GM23338 (cell line): ENCODE measurements at regions not wholly inside any gene's neighbourhood (a gene's known extent, or its start where the extent isn't known, plus 50 kb on each side); places are given as distances from the start of the nearest gene placed in this dataset.

ENCODE experiments used
- ATAC-seq: fragments of 200-7000 bp; cut with Tn5 transposase; 3 replicates; pipeline ENCODE4 v1.9.1; 2020
- DNase-seq: peaks from one replicate; pipeline ENCODE4 v3.0.0-alpha.2; 2015; ENCODE audit warnings: low spot score
- H2AFZ ChIP-seq: fragments of 200-600 bp; sonication (generic); 2 replicates; pipeline ENCODE4 v1.8.0; 2016; ENCODE audit warnings: antibody characterized with exemption, mild to moderate bottlenecking, moderate library complexity
- H3F3A ChIP-seq: fragments of 200-600 bp; sonication (generic); replicated peaks from 2 replicates; pipeline ENCODE4 v1.8.0; 2017; ENCODE audit warnings: antibody characterized with exemption, mixed run types, low read depth
- H3K27ac ChIP-seq: fragments of 200-600 bp; sonication (generic); 2 replicates; pipeline ENCODE4 v1.6.1; 2016; ENCODE audit warnings: low read depth
- H3K27me3 ChIP-seq: fragments of 200-600 bp; sonication (generic); 2 replicates; pipeline ENCODE4 v1.8.0; 2016; ENCODE audit warnings: mild to moderate bottlenecking, mixed run types, moderate library complexity; ENCODE audit not compliant: insufficient read depth
- H3K36me3 ChIP-seq: fragments of 200-600 bp; sonication (generic); 2 replicates; pipeline ENCODE4 v1.8.0; 2016; ENCODE audit warnings: mild to moderate bottlenecking; ENCODE audit not compliant: insufficient read depth
- H3K4me1 ChIP-seq: fragments of 200-600 bp; sonication (generic); 2 replicates; pipeline ENCODE4 v1.8.0; 2016; ENCODE audit warnings: mild to moderate bottlenecking, moderate library complexity; ENCODE audit not compliant: insufficient read depth
- H3K4me2 ChIP-seq: fragments of 200-600 bp; sonication (generic); 2 replicates; pipeline ENCODE4 v1.7.1; 2017; ENCODE audit warnings: mixed run types
- H3K4me3 ChIP-seq: fragments of 200-600 bp; sonication (generic); 2 replicates; pipeline ENCODE4 v1.6.1; 2016; ENCODE audit warnings: mixed run types
- H3K79me2 ChIP-seq: fragments of 200-600 bp; sonication (generic); replicated peaks from 2 replicates; pipeline ENCODE4 v1.8.0; 2017; ENCODE audit warnings: mild to moderate bottlenecking; ENCODE audit not compliant: insufficient read depth
- H3K9me2 ChIP-seq: fragments of 200-600 bp; sonication (generic); 2 replicates; pipeline ENCODE4 v1.8.0; 2017; ENCODE audit not compliant: insufficient read depth
- H4K20me1 ChIP-seq: fragments of 200-600 bp; sonication (generic); replicated peaks from 2 replicates; pipeline ENCODE4 v1.8.0; 2017; ENCODE audit warnings: mild to moderate bottlenecking; ENCODE audit not compliant: insufficient read depth
- H3K27ac Mint-ChIP-seq: 2 replicates; pipeline ENCODE4 v1.8.0; 2020; ENCODE audit warnings: inconsistent platforms, mild to moderate bottlenecking, moderate library complexity, mixed read lengths
- H3K27me3 Mint-ChIP-seq: 3 replicates; pipeline ENCODE4 v1.8.0; 2022; ENCODE audit warnings: low read depth, mild to moderate bottlenecking, moderate library complexity, mixed read lengths, inconsistent platforms; ENCODE audit not compliant: insufficient read depth, poor library complexity
- H3K36me3 Mint-ChIP-seq: 3 replicates; pipeline ENCODE4 v1.8.0; 2021; ENCODE audit warnings: low read depth, mild to moderate bottlenecking, inconsistent platforms, moderate library complexity, mixed read lengths
- H3K4me1 Mint-ChIP-seq: 3 replicates; pipeline ENCODE4 v1.8.0; 2020; ENCODE audit warnings: mild to moderate bottlenecking, inconsistent platforms, mixed read lengths
- H3K4me3 Mint-ChIP-seq: 3 replicates; pipeline ENCODE4 v1.8.0; 2021; ENCODE audit warnings: moderate library complexity, mild to moderate bottlenecking, inconsistent platforms, mixed read lengths
- H3K9me3 Mint-ChIP-seq: 3 replicates; pipeline ENCODE4 v1.8.0; 2020; ENCODE audit warnings: moderate library complexity, mild to moderate bottlenecking, inconsistent platforms, mixed read lengths
- CREB1 ChIP-seq: fragments of 250-450 bp; sonication (Bioruptor Pico); IDR thresholded peaks from 2 replicates; pipeline ENCODE4 v1.5.0; 2020; ENCODE audit warnings: low read depth, mild to moderate bottlenecking, moderate library complexity
- EZH2 ChIP-seq: fragments of 200-600 bp; sonication (generic); IDR thresholded peaks from one replicate; pipeline ENCODE4 v1.8.0; 2017; ENCODE audit warnings: antibody characterized with exemption, mild to moderate bottlenecking, low read depth; ENCODE audit not compliant: unreplicated experiment
- EZH2phosphoT487 ChIP-seq: fragments of 200-600 bp; sonication (generic); IDR thresholded peaks from one replicate; pipeline ENCODE4 v1.8.1; 2018; ENCODE audit warnings: antibody characterized with exemption; ENCODE audit not compliant: unreplicated experiment
- JUNB ChIP-seq: IDR thresholded peaks from one replicate; pipeline ENCODE4 v1.6.1; 2016; ENCODE audit warnings: antibody characterized with exemption; ENCODE audit not compliant: unreplicated experiment
- NANOG ChIP-seq: IDR thresholded peaks from 2 replicates; pipeline ENCODE4 v1.6.1; 2016; ENCODE audit warnings: antibody characterized with exemption, borderline replicate concordance
- POLR2AphosphoS5 ChIP-seq: IDR thresholded peaks from 2 replicates; pipeline ENCODE4 v1.6.1; 2016; ENCODE audit warnings: antibody characterized with exemption, low read depth
- STAT1 ChIP-seq: IDR thresholded peaks from one replicate; pipeline ENCODE4 v1.6.1; 2016; ENCODE audit warnings: antibody characterized with exemption; ENCODE audit not compliant: unreplicated experiment
- ZNF114 ChIP-seq: fragments of 250-450 bp; sonication (Bioruptor Pico); IDR thresholded peaks from 2 replicates; pipeline ENCODE4 v1.5.0; 2020; ENCODE audit warnings: mild to moderate bottlenecking, moderate library complexity
- ZNF331 ChIP-seq: fragments of 250-450 bp; sonication (Bioruptor Pico); IDR thresholded peaks from 2 replicates; pipeline ENCODE4 v1.5.0; 2020; ENCODE audit warnings: low read depth, mild to moderate bottlenecking, moderate library complexity
- TF ChIP-seq, protein P1 (sequence below): IDR thresholded peaks from 2 replicates; pipeline ENCODE4 v1.6.1; 2016; ENCODE audit warnings: antibody characterized with exemption
- TF ChIP-seq, protein P2 (sequence below), 2 experiments: fragments of 200-600 bp in 1 of 2; sonication (generic) in 1 of 2; conservative IDR thresholded peaks; 2 replicates each; pipeline versions ENCODE4 v1.5.1 to v1.6.1; 2016 to 2017; ENCODE audit warnings: antibody characterized with exemption in 2 of 2, low read depth in 2 of 2, mild to moderate bottlenecking in 2 of 2, moderate library complexity in 1 of 2
- TF ChIP-seq, protein P3 (sequence below): IDR thresholded peaks from one replicate; pipeline ENCODE4 v1.6.1; 2018; ENCODE audit warnings: antibody characterized with exemption; ENCODE audit not compliant: unreplicated experiment
- TF ChIP-seq, protein P4 (sequence below): fragments of 250-450 bp; sonication (Bioruptor Pico); IDR thresholded peaks from 2 replicates; pipeline ENCODE4 v1.5.0; 2020; ENCODE audit warnings: mild to moderate bottlenecking, moderate library complexity

- Mint-ChIP-seq H3K9me3 (no peaks in the 10 kb centered on the region), H3K27ac (no peak overlapping the region), H3K4me1 (peaks cover 10% of the 10 kb centered on the region), H3K27me3 (peaks cover 5% of the 10 kb centered on the region), H3K36me3 (no peaks in the 10 kb centered on the region), H3K4me3 (no peak overlapping the region)
- Histone ChIP-seq H3F3A (no peaks in the 10 kb centered on the region), H3K9me2 (no peaks in the 10 kb centered on the region), H3K27me3 (no peaks in the 10 kb centered on the region), H3K4me3 (no peak overlapping the region), H3K36me3 (no peaks in the 10 kb centered on the region), H3K27ac (no peak overlapping the region), H3K79me2 (no peaks in the 10 kb centered on the region), H4K20me1 (no peaks in the 10 kb centered on the region), H2AFZ (peak overlapping the region; percentile 83), H3K4me2 (no peak overlapping the region), H3K4me1 (peaks cover 4% of the 10 kb centered on the region)
- ATAC-seq (no peak), DNase-seq (no peak)
- TF ChIP-seq, protein P1, sequence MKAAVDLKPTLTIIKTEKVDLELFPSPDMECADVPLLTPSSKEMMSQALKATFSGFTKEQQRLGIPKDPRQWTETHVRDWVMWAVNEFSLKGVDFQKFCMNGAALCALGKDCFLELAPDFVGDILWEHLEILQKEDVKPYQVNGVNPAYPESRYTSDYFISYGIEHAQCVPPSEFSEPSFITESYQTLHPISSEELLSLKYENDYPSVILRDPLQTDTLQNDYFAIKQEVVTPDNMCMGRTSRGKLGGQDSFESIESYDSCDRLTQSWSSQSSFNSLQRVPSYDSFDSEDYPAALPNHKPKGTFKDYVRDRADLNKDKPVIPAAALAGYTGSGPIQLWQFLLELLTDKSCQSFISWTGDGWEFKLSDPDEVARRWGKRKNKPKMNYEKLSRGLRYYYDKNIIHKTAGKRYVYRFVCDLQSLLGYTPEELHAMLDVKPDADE: no peak
- TF ChIP-seq ZNF114 (CRISPR knock-in tag) (no peak), ZNF331 (CRISPR knock-in tag) (no peak), STAT1 (no peak), EZH2phosphoT487 (no peak), EZH2 (no peak), NANOG (no peak), JUNB (no peak), CREB1 (CRISPR knock-in tag) (no peak), POLR2AphosphoS5 (no peak)
- TF ChIP-seq, protein P2, sequence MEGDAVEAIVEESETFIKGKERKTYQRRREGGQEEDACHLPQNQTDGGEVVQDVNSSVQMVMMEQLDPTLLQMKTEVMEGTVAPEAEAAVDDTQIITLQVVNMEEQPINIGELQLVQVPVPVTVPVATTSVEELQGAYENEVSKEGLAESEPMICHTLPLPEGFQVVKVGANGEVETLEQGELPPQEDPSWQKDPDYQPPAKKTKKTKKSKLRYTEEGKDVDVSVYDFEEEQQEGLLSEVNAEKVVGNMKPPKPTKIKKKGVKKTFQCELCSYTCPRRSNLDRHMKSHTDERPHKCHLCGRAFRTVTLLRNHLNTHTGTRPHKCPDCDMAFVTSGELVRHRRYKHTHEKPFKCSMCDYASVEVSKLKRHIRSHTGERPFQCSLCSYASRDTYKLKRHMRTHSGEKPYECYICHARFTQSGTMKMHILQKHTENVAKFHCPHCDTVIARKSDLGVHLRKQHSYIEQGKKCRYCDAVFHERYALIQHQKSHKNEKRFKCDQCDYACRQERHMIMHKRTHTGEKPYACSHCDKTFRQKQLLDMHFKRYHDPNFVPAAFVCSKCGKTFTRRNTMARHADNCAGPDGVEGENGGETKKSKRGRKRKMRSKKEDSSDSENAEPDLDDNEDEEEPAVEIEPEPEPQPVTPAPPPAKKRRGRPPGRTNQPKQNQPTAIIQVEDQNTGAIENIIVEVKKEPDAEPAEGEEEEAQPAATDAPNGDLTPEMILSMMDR (conservative IDR thresholded peaks at IDR 0.05; ENCODE audit: low read depth in 2 of 2): no peak
- TF ChIP-seq, protein P3, sequence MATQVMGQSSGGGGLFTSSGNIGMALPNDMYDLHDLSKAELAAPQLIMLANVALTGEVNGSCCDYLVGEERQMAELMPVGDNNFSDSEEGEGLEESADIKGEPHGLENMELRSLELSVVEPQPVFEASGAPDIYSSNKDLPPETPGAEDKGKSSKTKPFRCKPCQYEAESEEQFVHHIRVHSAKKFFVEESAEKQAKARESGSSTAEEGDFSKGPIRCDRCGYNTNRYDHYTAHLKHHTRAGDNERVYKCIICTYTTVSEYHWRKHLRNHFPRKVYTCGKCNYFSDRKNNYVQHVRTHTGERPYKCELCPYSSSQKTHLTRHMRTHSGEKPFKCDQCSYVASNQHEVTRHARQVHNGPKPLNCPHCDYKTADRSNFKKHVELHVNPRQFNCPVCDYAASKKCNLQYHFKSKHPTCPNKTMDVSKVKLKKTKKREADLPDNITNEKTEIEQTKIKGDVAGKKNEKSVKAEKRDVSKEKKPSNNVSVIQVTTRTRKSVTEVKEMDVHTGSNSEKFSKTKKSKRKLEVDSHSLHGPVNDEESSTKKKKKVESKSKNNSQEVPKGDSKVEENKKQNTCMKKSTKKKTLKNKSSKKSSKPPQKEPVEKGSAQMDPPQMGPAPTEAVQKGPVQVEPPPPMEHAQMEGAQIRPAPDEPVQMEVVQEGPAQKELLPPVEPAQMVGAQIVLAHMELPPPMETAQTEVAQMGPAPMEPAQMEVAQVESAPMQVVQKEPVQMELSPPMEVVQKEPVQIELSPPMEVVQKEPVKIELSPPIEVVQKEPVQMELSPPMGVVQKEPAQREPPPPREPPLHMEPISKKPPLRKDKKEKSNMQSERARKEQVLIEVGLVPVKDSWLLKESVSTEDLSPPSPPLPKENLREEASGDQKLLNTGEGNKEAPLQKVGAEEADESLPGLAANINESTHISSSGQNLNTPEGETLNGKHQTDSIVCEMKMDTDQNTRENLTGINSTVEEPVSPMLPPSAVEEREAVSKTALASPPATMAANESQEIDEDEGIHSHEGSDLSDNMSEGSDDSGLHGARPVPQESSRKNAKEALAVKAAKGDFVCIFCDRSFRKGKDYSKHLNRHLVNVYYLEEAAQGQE: no peak
- TF ChIP-seq, protein P4, sequence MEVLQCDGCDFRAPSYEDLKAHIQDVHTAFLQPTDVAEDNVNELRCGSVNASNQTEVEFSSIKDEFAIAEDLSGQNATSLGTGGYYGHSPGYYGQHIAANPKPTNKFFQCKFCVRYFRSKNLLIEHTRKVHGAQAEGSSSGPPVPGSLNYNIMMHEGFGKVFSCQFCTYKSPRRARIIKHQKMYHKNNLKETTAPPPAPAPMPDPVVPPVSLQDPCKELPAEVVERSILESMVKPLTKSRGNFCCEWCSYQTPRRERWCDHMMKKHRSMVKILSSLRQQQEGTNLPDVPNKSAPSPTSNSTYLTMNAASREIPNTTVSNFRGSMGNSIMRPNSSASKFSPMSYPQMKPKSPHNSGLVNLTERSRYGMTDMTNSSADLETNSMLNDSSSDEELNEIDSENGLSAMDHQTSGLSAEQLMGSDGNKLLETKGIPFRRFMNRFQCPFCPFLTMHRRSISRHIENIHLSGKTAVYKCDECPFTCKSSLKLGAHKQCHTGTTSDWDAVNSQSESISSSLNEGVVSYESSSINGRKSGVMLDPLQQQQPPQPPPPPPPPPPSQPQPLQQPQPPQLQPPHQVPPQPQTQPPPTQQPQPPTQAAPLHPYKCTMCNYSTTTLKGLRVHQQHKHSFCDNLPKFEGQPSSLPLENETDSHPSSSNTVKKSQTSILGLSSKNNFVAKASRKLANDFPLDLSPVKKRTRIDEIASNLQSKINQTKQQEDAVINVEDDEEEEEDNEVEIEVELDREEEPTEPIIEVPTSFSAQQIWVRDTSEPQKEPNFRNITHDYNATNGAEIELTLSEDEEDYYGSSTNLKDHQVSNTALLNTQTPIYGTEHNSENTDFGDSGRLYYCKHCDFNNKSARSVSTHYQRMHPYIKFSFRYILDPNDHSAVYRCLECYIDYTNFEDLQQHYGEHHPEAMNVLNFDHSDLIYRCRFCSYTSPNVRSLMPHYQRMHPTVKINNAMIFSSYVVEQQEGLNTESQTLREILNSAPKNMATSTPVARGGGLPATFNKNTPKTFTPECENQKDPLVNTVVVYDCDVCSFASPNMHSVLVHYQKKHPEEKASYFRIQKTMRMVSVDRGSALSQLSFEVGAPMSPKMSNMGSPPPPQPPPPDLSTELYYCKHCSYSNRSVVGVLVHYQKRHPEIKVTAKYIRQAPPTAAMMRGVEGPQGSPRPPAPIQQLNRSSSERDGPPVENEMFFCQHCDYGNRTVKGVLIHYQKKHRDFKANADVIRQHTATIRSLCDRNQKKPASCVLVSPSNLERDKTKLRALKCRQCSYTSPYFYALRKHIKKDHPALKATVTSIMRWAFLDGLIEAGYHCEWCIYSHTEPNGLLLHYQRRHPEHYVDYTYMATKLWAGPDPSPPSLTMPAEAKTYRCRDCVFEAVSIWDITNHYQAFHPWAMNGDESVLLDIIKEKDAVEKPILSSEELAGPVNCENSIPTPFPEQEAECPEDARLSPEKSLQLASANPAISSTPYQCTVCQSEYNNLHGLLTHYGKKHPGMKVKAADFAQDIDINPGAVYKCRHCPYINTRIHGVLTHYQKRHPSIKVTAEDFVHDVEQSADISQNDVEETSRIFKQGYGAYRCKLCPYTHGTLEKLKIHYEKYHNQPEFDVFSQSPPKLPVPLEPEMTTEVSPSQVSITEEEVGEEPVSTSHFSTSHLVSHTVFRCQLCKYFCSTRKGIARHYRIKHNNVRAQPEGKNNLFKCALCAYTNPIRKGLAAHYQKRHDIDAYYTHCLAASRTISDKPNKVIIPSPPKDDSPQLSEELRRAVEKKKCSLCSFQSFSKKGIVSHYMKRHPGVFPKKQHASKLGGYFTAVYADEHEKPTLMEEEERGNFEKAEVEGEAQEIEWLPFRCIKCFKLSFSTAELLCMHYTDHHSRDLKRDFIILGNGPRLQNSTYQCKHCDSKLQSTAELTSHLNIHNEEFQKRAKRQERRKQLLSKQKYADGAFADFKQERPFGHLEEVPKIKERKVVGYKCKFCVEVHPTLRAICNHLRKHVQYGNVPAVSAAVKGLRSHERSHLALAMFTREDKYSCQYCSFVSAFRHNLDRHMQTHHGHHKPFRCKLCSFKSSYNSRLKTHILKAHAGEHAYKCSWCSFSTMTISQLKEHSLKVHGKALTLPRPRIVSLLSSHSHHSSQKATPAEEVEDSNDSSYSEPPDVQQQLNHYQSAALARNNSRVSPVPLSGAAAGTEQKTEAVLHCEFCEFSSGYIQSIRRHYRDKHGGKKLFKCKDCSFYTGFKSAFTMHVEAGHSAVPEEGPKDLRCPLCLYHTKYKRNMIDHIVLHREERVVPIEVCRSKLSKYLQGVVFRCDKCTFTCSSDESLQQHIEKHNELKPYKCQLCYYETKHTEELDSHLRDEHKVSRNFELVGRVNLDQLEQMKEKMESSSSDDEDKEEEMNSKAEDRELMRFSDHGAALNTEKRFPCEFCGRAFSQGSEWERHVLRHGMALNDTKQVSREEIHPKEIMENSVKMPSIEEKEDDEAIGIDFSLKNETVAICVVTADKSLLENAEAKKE (CRISPR knock-in tag): no peak
These were observed 67.4 kb upstream of the WWC1 start for GRCh38 chr5:168224085-168224484.
